HCT116 (cell line): ENCODE measurements at regions not wholly inside any gene's neighbourhood (a gene's known extent, or its start where the extent isn't known, plus 50 kb on each side); places are given as distances from the start of the nearest gene placed in this dataset.
"Not testable (repeated sequence)": the region's sequence is repeated elsewhere in the genome, so short reads cannot be mapped to it uniquely, and the experiment has no call there.

ENCODE experiments used
- ATAC-seq: fragments of 200-7000 bp; cut with Tn5 transposase; 2 replicates; pipeline ENCODE4 v1.9.1; 2020; ENCODE audit warnings: mild to moderate bottlenecking, moderate library complexity
- BruUV-seq: library from RNA; stranded (reverse); fragments of 400-500 nt; replicated peaks from 2 replicates; lab custom pipeline; 2021; lab: Mats Ljungman, UMichigan
- CTCF ChIA-PET: fragments of 300-600 bp; sonication (Branson Sonifier 250); formaldehyde crosslinking; loops from one replicate; lab custom pipeline; 2021; ENCODE audit warnings: antibody characterized with exemption; lab: Charles Lee
- POLR2A ChIA-PET: fragments of 300-600, 350-600 bp; sonication (Branson Sonifier 250); formaldehyde crosslinking; loops from one replicate; lab custom pipeline; 2021; ENCODE audit warnings: antibody characterized with exemption; lab: Charles Lee
- RAD21 ChIA-PET, 2 experiments: fragments of 300-600 bp; sonication (Branson Sonifier 250); formaldehyde crosslinking; loops; one replicate each; lab custom pipeline; 2023; ENCODE audit warnings: low total read pairs in 2 of 2; ENCODE audit not compliant: uncharacterized antibody in 2 of 2, unreplicated experiment in 2 of 2, low non-redundant PET in 1 of 2; lab: Charles Lee
- DNase-seq: peaks from one replicate; pipeline ENCODE4 v3.0.0-alpha.2; 2010; ENCODE audit warnings: low read depth, low spot score
- H2AFZ ChIP-seq: fragments of 200-600 bp; shearing (Covaris generic), sonication (generic); 2 replicates; pipeline ENCODE4 v1.6.1; 2017; ENCODE audit warnings: low read depth, mixed run types, mixed read lengths, antibody characterized with exemption, low read length; ENCODE audit not compliant: poor library complexity, severe bottlenecking
- H3K27ac ChIP-seq: 2 replicates; pipeline ENCODE4 v1.5.1; 2012; ENCODE audit warnings: low read depth, low read length
- H3K27me3 ChIP-seq: fragments of 200-600 bp; sonication (generic); 2 replicates; pipeline ENCODE4 v1.6.1; 2016; ENCODE audit warnings: mixed run types, low read length, mixed read lengths; ENCODE audit not compliant: insufficient read depth
- H3K36me3 ChIP-seq, 2 experiments: fragments of 200-500 bp in 1 of 2; fragments of 200-600 bp in 1 of 2; sonication (Bioruptor generic) in 1 of 2; sonication (generic) in 1 of 2; 2 replicates each; pipeline versions ENCODE4 v1.5.1 to v1.6.1; 2014 to 2016; ENCODE audit warnings: low read length in 2 of 2, inconsistent platforms in 1 of 2, mixed read lengths in 1 of 2, mixed run types in 1 of 2; ENCODE audit not compliant: insufficient read depth in 2 of 2, control insufficient read depth in 1 of 2
- H3K4me1 ChIP-seq, 2 experiments: fragments of 200-600 bp in 1 of 2; sonication (generic) in 1 of 2; 2 replicates each; pipeline versions ENCODE4 v1.5.1 to v1.6.1; 2012 to 2017; ENCODE audit warnings: low read length in 2 of 2, inconsistent platforms in 1 of 2, mild to moderate bottlenecking in 1 of 2, mixed read lengths in 1 of 2, mixed run types in 1 of 2, moderate library complexity in 1 of 2; ENCODE audit not compliant: insufficient read depth in 2 of 2, control insufficient read depth in 1 of 2
- H3K4me2 ChIP-seq: fragments of 200-600 bp; sonication (generic); 2 replicates; pipeline ENCODE4 v1.6.1; 2017; ENCODE audit warnings: mixed run types, low read length, mixed read lengths
- H3K4me3 ChIP-seq, 2 experiments: fragments of 200-600 bp in 1 of 2; sonication (generic) in 1 of 2; replicated peaks in 1 of 2; 2 replicates each; pipeline ENCODE4 v1.5.1; 2011 to 2016; ENCODE audit warnings: low read length in 2 of 2, control low read depth in 1 of 2, low read depth in 1 of 2, mild to moderate bottlenecking in 1 of 2, mixed read lengths in 1 of 2, mixed run types in 1 of 2
- H3K79me2 ChIP-seq: fragments of 200-600 bp; sonication (generic); 2 replicates; pipeline ENCODE4 v1.6.1; 2017; ENCODE audit warnings: mild to moderate bottlenecking, mixed run types, low read length, moderate library complexity, mixed read lengths; ENCODE audit not compliant: insufficient read depth
- H3K9ac ChIP-seq: fragments of 200-600 bp; sonication (generic); 2 replicates; pipeline ENCODE4 v1.6.1; 2016; ENCODE audit warnings: low read length, mixed read lengths
- H3K9me2 ChIP-seq: fragments of 200-600 bp; sonication (generic), shearing (Covaris generic); 2 replicates; pipeline ENCODE4 v1.6.1; 2017; ENCODE audit warnings: mixed run types, mild to moderate bottlenecking, moderate library complexity; ENCODE audit not compliant: insufficient read depth
- H3K9me3 ChIP-seq, 2 experiments: fragments of 200-500 bp in 1 of 2; fragments of 200-600 bp in 1 of 2; sonication (Bioruptor generic) in 1 of 2; sonication (generic) in 1 of 2; 2 replicates each; pipeline ENCODE4 v1.6.1; 2014 to 2017; ENCODE audit warnings: low read length in 2 of 2, mixed read lengths in 2 of 2, inconsistent platforms in 1 of 2, low read depth in 1 of 2, mild to moderate bottlenecking in 1 of 2, mixed run types in 1 of 2, moderate library complexity in 1 of 2; ENCODE audit not compliant: control insufficient read depth in 1 of 2, insufficient read depth in 1 of 2
- H4K20me1 ChIP-seq: fragments of 200-600 bp; sonication (generic), shearing (Covaris generic); 2 replicates; pipeline ENCODE4 v1.6.1; 2017; ENCODE audit warnings: mixed run types, mild to moderate bottlenecking, moderate library complexity; ENCODE audit not compliant: insufficient read depth
- intact Hi-C: fragments of 100-400 bp; cut with micrococcal nuclease; formaldehyde crosslinking; loops from 2 replicates; pipeline ENCODE4 v1.10.0; 2022

- H2AFZ ChIP-seq, DNase-seq, H3K36me3 ChIP-seq, POLR2A ChIA-PET, H3K9ac ChIP-seq, H3K9me3 ChIP-seq, CTCF ChIA-PET, ATAC-seq, H3K4me1 ChIP-seq, H3K27me3 ChIP-seq, RAD21 ChIA-PET, H3K27ac ChIP-seq, H3K4me3 ChIP-seq, H3K4me2 ChIP-seq, H3K79me2 ChIP-seq, BruUV-seq, intact Hi-C loops, H3K9me2 ChIP-seq, H4K20me1 ChIP-seq: not testable (repeated sequence)
Observed at GRCh38 chr21:5138687-5139086, 5382.7 kb upstream of the TPTE start.

- DNase-seq, H3K9me3 ChIP-seq, H3K4me3 ChIP-seq, H3K27me3 ChIP-seq, ATAC-seq, H3K9ac ChIP-seq, POLR2A ChIA-PET, CTCF ChIA-PET, H3K27ac ChIP-seq, H3K4me1 ChIP-seq, H3K4me2 ChIP-seq, H2AFZ ChIP-seq, intact Hi-C loops, H3K36me3 ChIP-seq, H3K9me2 ChIP-seq, H3K79me2 ChIP-seq, RAD21 ChIA-PET, H4K20me1 ChIP-seq, BruUV-seq: not testable (repeated sequence)
Observed at GRCh38 chr21:5139528-5139927, 5381.9 kb upstream of the TPTE start.

GRCh38 chr21:5143011-5143410, 5378.4 kb upstream of the TPTE start:
- H3K4me2 ChIP-seq, H3K4me3 ChIP-seq, H3K79me2 ChIP-seq, H3K36me3 ChIP-seq, H3K9ac ChIP-seq, intact Hi-C loops, H4K20me1 ChIP-seq, ATAC-seq, DNase-seq, H3K27me3 ChIP-seq, H3K9me3 ChIP-seq, CTCF ChIA-PET, H3K4me1 ChIP-seq, RAD21 ChIA-PET, POLR2A ChIA-PET, H2AFZ ChIP-seq, H3K9me2 ChIP-seq, H3K27ac ChIP-seq, BruUV-seq: not testable (repeated sequence)

GRCh38 chr21:5144731-5145130, 5376.7 kb upstream of the TPTE start:
- H3K4me1 ChIP-seq, DNase-seq, CTCF ChIA-PET, H3K27ac ChIP-seq, H3K9me2 ChIP-seq, intact Hi-C loops, H3K36me3 ChIP-seq, POLR2A ChIA-PET, H3K79me2 ChIP-seq, BruUV-seq, H3K4me2 ChIP-seq, H3K27me3 ChIP-seq, H3K9me3 ChIP-seq, H4K20me1 ChIP-seq, H2AFZ ChIP-seq, H3K9ac ChIP-seq, ATAC-seq, H3K4me3 ChIP-seq, RAD21 ChIA-PET: not testable (repeated sequence)

GRCh38 chr21:5147685-5148084, 5373.7 kb upstream of the TPTE start:
- H3K9me3 ChIP-seq, DNase-seq, H3K79me2 ChIP-seq, BruUV-seq, H4K20me1 ChIP-seq, H3K4me1 ChIP-seq, CTCF ChIA-PET, H3K36me3 ChIP-seq, H3K9ac ChIP-seq, H3K4me3 ChIP-seq, H3K27ac ChIP-seq, RAD21 ChIA-PET, intact Hi-C loops, POLR2A ChIA-PET, H2AFZ ChIP-seq, H3K4me2 ChIP-seq, H3K27me3 ChIP-seq, H3K9me2 ChIP-seq: not testable (repeated sequence)
- ATAC-seq: peak; percentile 89
